IMR-90 (cell line): ENCODE measurements at regions not wholly inside any gene's neighbourhood (a gene's known extent, or its start where the extent isn't known, plus 50 kb on each side); places are given as distances from the start of the nearest gene placed in this dataset.

Experiments used
- ATAC-seq: fragments of 200-7000 bp; cut with Tn5 transposase; 2 replicates; pipeline ENCODE4 v1.9.1; 2020; ENCODE audit warnings: low read depth, mild to moderate bottlenecking, moderate library complexity
- BruUV-seq: library from RNA; stranded (reverse); fragments of 400-500 nt; replicated peaks from 2 replicates; lab custom pipeline; 2021; lab: Mats Ljungman, UMichigan
- CTCF ChIA-PET: fragments of 300-600 bp; formaldehyde crosslinking; extraction: SDS; loops from one replicate; lab custom pipeline; 2021; ENCODE audit warnings: antibody characterized with exemption; lab: Yijun Ruan, JAX
- POLR2A ChIA-PET: fragments of 300-600 bp; sonication (Branson Sonifier 250); formaldehyde crosslinking; loops from one replicate; lab custom pipeline; 2022; ENCODE audit warnings: antibody characterized with exemption; ENCODE audit not compliant: unreplicated experiment; lab: Charles Lee
- DNase-seq: peaks from one replicate; pipeline ENCODE4 v3.0.0; 2013
- H2AFZ ChIP-seq: replicated peaks from 2 replicates; pipeline ENCODE3; 2013; ENCODE audit warnings: low read length, mild to moderate bottlenecking; ENCODE audit not compliant: poor library complexity
- H2AK5ac ChIP-seq: 2 replicates; pipeline ENCODE4 v1.6.1; 2013; ENCODE audit warnings: low read depth, low read length, inconsistent platforms
- H2AK9ac ChIP-seq: replicated peaks from 2 replicates; pipeline ENCODE3; 2013; ENCODE audit warnings: mild to moderate bottlenecking, low read depth, low read length, moderate library complexity; ENCODE audit not compliant: poor library complexity
- H2BK120ac ChIP-seq: 2 replicates; pipeline ENCODE4 v1.6.1; 2013; ENCODE audit warnings: low read depth, low read length, inconsistent platforms
- H2BK15ac ChIP-seq: 3 replicates; pipeline ENCODE4 v1.6.1; 2013; ENCODE audit warnings: low read depth, low read length, inconsistent platforms
- H2BK20ac ChIP-seq: 2 replicates; pipeline ENCODE4 v1.6.1; 2013; ENCODE audit warnings: low read depth, mild to moderate bottlenecking, inconsistent platforms, low read length, moderate library complexity
- H2BK5ac ChIP-seq: 2 replicates; pipeline ENCODE4 v1.6.1; 2013; ENCODE audit warnings: mild to moderate bottlenecking, low read depth, low read length, inconsistent platforms; ENCODE audit not compliant: poor library complexity, severe bottlenecking
- H3K14ac ChIP-seq: replicated peaks from 2 replicates; pipeline ENCODE4 v1.6.1; 2013; ENCODE audit warnings: low read depth, low read length, inconsistent platforms
- H3K18ac ChIP-seq: 2 replicates; pipeline ENCODE4 v1.6.1; 2013; ENCODE audit warnings: low read depth, low read length, control low read depth
- H3K23ac ChIP-seq: 2 replicates; pipeline ENCODE4 v1.6.1; 2013; ENCODE audit warnings: low read depth, low read length, inconsistent platforms
- H3K27ac ChIP-seq: 2 replicates; pipeline ENCODE4 v1.5.1; 2013; ENCODE audit warnings: mild to moderate bottlenecking, control low read depth, low read length; ENCODE audit not compliant: insufficient read depth
- H3K27me3 ChIP-seq: 2 replicates; pipeline ENCODE4 v1.6.1; 2013; ENCODE audit warnings: low read length; ENCODE audit not compliant: control insufficient read depth, insufficient read depth
- H3K36me3 ChIP-seq: 2 replicates; pipeline ENCODE4 v1.6.1; 2013; ENCODE audit warnings: low read length, mixed read lengths; ENCODE audit not compliant: control insufficient read depth, insufficient read depth
- H3K4ac ChIP-seq: 2 replicates; pipeline ENCODE4 v1.6.1; 2013; ENCODE audit warnings: low read depth, low read length, inconsistent platforms
- H3K4me1 ChIP-seq: 2 replicates; pipeline ENCODE4 v1.6.1; 2013; ENCODE audit warnings: low read length, mixed read lengths; ENCODE audit not compliant: control insufficient read depth, insufficient read depth
- H3K4me2 ChIP-seq: 2 replicates; pipeline ENCODE4 v1.6.1; 2013; ENCODE audit warnings: low read depth, mild to moderate bottlenecking, control low read depth, low read length, moderate library complexity
- H3K4me3 ChIP-seq: 2 replicates; pipeline ENCODE4 v1.5.1; 2013; ENCODE audit warnings: low read depth, mild to moderate bottlenecking, control low read depth, low read length, moderate library complexity; ENCODE audit not compliant: insufficient read depth
- H3K56ac ChIP-seq: 2 replicates; pipeline ENCODE4 v1.6.1; 2013; ENCODE audit warnings: low read length, inconsistent platforms; ENCODE audit not compliant: insufficient read depth; ENCODE audit errors: extremely low read depth
- H3K79me1 ChIP-seq, 2 experiments: 2 replicates each; pipeline ENCODE4 v1.6.1; 2013; ENCODE audit warnings: low read length in 2 of 2, inconsistent platforms in 1 of 2, low read depth in 1 of 2
- H3K9ac ChIP-seq: 2 replicates; pipeline ENCODE4 v1.6.1; 2013; ENCODE audit warnings: low read depth, low read length, control low read depth
- H3K9me1 ChIP-seq: 2 replicates; pipeline ENCODE4 v1.6.1; 2013; ENCODE audit warnings: low read length, inconsistent platforms; ENCODE audit not compliant: insufficient read depth
- H3K9me3 ChIP-seq: 2 replicates; pipeline ENCODE4 v1.6.1; 2013; ENCODE audit warnings: low read length; ENCODE audit not compliant: control insufficient read depth, insufficient read depth
- H4K20me1 ChIP-seq: 2 replicates; pipeline ENCODE4 v1.6.1; 2013; ENCODE audit warnings: low read length, inconsistent platforms; ENCODE audit not compliant: insufficient read depth
- H4K5ac ChIP-seq: 2 replicates; pipeline ENCODE4 v1.6.1; 2013; ENCODE audit warnings: mild to moderate bottlenecking, low read depth, low read length, control low read depth
- H4K8ac ChIP-seq, 2 experiments: 2 replicates each; pipeline ENCODE4 v1.6.1; 2013; ENCODE audit warnings: low read depth in 2 of 2, low read length in 2 of 2, control low read depth in 1 of 2, inconsistent platforms in 1 of 2
- H4K91ac ChIP-seq: 2 replicates; pipeline ENCODE4 v1.6.1; 2013; ENCODE audit warnings: low read depth, low read length, inconsistent platforms; ENCODE audit not compliant: insufficient read depth
- BHLHE40 ChIP-seq: fragments of 150-350 bp; IDR thresholded peaks from 2 replicates; pipeline ENCODE4 v1.6.1; 2016; ENCODE audit warnings: mild to moderate bottlenecking, low read depth, low read length
- CEBPB ChIP-seq: IDR thresholded peaks from 2 replicates; pipeline ENCODE4 v1.6.1; 2012; ENCODE audit warnings: low read depth, low read length, improper control_type of control experiment
- CHD1 ChIP-seq: IDR thresholded peaks from 2 replicates; pipeline ENCODE4 v1.6.1; 2012; ENCODE audit warnings: low read depth, low read length, improper control_type of control experiment
- CTCF ChIP-seq: conservative IDR thresholded peaks from 2 replicates; pipeline ENCODE4 v1.5.1; 2012; ENCODE audit warnings: mild to moderate bottlenecking, low read depth, low read length, improper control_type of control experiment
- ELK1 ChIP-seq: fragments of 150-350 bp; IDR thresholded peaks from 2 replicates; pipeline ENCODE4 v1.6.1; 2016; ENCODE audit warnings: low read depth, mild to moderate bottlenecking, low read length, moderate library complexity, borderline replicate concordance
- FOS ChIP-seq: fragments of 150-350 bp; IDR thresholded peaks from 2 replicates; pipeline ENCODE4 v1.6.1; 2016; ENCODE audit warnings: low read depth, low read length
- MAFK ChIP-seq: IDR thresholded peaks from 2 replicates; pipeline ENCODE4 v1.6.1; 2012; ENCODE audit warnings: low read depth, low read length, improper control_type of control experiment
- MAZ ChIP-seq: IDR thresholded peaks from 2 replicates; pipeline ENCODE4 v1.6.1; 2012; ENCODE audit warnings: low read depth, mild to moderate bottlenecking, low read length, improper control_type of control experiment, moderate library complexity, borderline replicate concordance
- MXI1 ChIP-seq: IDR thresholded peaks from 2 replicates; pipeline ENCODE4 v1.6.1; 2012; ENCODE audit warnings: low read depth, mild to moderate bottlenecking, low read length, moderate library complexity, borderline replicate concordance
- NFE2L2 ChIP-seq: fragments of 150-350 bp; IDR thresholded peaks from 2 replicates; pipeline ENCODE4 v1.6.1; 2016; ENCODE audit warnings: low read depth, mild to moderate bottlenecking, low read length
- POLR2A ChIP-seq: IDR thresholded peaks from 2 replicates; pipeline ENCODE4 v1.6.1; 2012; ENCODE audit warnings: mild to moderate bottlenecking, low read depth, low read length
- RAD21 ChIP-seq: IDR thresholded peaks from 2 replicates; pipeline ENCODE4 v1.6.1; 2012; ENCODE audit warnings: low read length, improper control_type of control experiment
- RCOR1 ChIP-seq: IDR thresholded peaks from 2 replicates; pipeline ENCODE4 v1.6.1; 2012; ENCODE audit warnings: mild to moderate bottlenecking, low read length, improper control_type of control experiment; ENCODE audit not compliant: insufficient replicate concordance
- RFX5 ChIP-seq: IDR thresholded peaks from 2 replicates; pipeline ENCODE4 v1.8.0; 2012; ENCODE audit warnings: low read depth, mild to moderate bottlenecking, low read length, moderate library complexity
- SMC3 ChIP-seq: fragments of 150-350 bp; IDR thresholded peaks from 2 replicates; pipeline ENCODE4 v1.6.1; 2016; ENCODE audit warnings: low read depth, mild to moderate bottlenecking, antibody characterized with exemption, low read length, moderate library complexity
- USF2 ChIP-seq: fragments of 150-350 bp; IDR thresholded peaks from 2 replicates; pipeline ENCODE4 v1.6.1; 2017; ENCODE audit warnings: mild to moderate bottlenecking, antibody characterized with exemption, low read length, low read depth
- whole genome bisulfite sequencing, 2 experiments: methylation state at CpG; one replicate each; pipeline versions ENCODE4 v1.1.5 to v1.1.7; 2013; ENCODE audit warnings: missing lambda C conversion rate in 2 of 2; ENCODE audit not compliant: insufficient read length in 1 of 2; ENCODE audit errors: extremely low coverage in 2 of 2; 5-methylcytosine and 5-hydroxymethylcytosine counted together
- dilution Hi-C: fragments of 300-500 bp; cut with HindIII; formaldehyde crosslinking; loops from one replicate; pipeline ENCODE4 v1.14.3; 2018; ENCODE audit warnings: low sequenced_read_pairs; ENCODE audit not compliant: unreplicated experiment
- in situ Hi-C: fragments of 300-500 bp; cut with MboI; formaldehyde crosslinking; loops from 3 replicates; pipeline ENCODE4 v1.14.3; 2019; ENCODE audit warnings: low sequenced_read_pairs, inconsistent platforms, mixed read lengths
- intact Hi-C: fragments of 100-400 bp; cut with micrococcal nuclease; formaldehyde crosslinking; loops from 2 replicates; pipeline ENCODE4 v1.10.0; 2022

GRCh38 chr6:14951704-14952103, 294.2 kb upstream of the JARID2 start:
- H2AFZ ChIP-seq: no peak overlapping the region
- H4K8ac ChIP-seq: no peak overlapping the region
- H3K18ac ChIP-seq: no peak overlapping the region
- 20% methylated on average over 1 of the region's 1 CpG; no CpG with 5 or more reads in 1 of the 2 experiments for WGBS, 2 experiments
- no peak overlapping the region for H3K4ac ChIP-seq
- H4K91ac ChIP-seq: no peak overlapping the region
- CTCF ChIA-PET: interaction anchor here (0.6 to 0.8 kb wide), 3 partner anchors 15 to 1423 kb away, joined by 3 read pairs; no protein-coding TSS in a partner anchor
- H3K9me3 ChIP-seq: no peaks in the 10 kb centered on the region
- H3K79me1 ChIP-seq: no peaks in the 10 kb centered on the region
- POLR2A ChIA-PET: no interaction called here
- no peaks in the 10 kb centered on the region for H3K4me1 ChIP-seq
- no peak overlapping the region for H2AK5ac ChIP-seq
- no peak overlapping the region for H2BK5ac ChIP-seq
- H3K9me1 ChIP-seq: no peaks in the 10 kb centered on the region
- H4K20me1 ChIP-seq: no peaks in the 10 kb centered on the region
- in situ Hi-C loops: no loop called here
- no peaks in the 10 kb centered on the region for H3K27me3 ChIP-seq
- no peak overlapping the region for H2BK20ac ChIP-seq
- H3K27ac ChIP-seq: no peak overlapping the region
- no peak overlapping the region for H2AK9ac ChIP-seq
- no peak for ATAC-seq
- H3K23ac ChIP-seq: no peak overlapping the region
- no peak overlapping the region for H3K56ac ChIP-seq
- H3K36me3 ChIP-seq: no peaks in the 10 kb centered on the region
- no peak overlapping the region for H3K4me2 ChIP-seq
- intact Hi-C loops: no loop called here
- no peak overlapping the region for H3K4me3 ChIP-seq
- no peak overlapping the region for H3K9ac ChIP-seq
- dilution Hi-C loops: no loop called here
- no peak overlapping the region for H2BK15ac ChIP-seq
- no peak for TF ChIP-seq RAD21
- no peak for TF ChIP-seq CTCF
- no peak for TF ChIP-seq USF2
- no peak for TF ChIP-seq RCOR1
- no peak for TF ChIP-seq SMC3
- TF ChIP-seq ELK1: no peak
- no peak for TF ChIP-seq NFE2L2
- TF ChIP-seq BHLHE40: no peak
- TF ChIP-seq MAFK: no peak
- TF ChIP-seq MAZ: no peak
- no peak for TF ChIP-seq MXI1
- TF ChIP-seq CEBPB: no peak
- TF ChIP-seq RFX5: no peak
- TF ChIP-seq CHD1: no peak
- TF ChIP-seq FOS: no peak
- TF ChIP-seq POLR2A: no peak
- H2BK120ac ChIP-seq: no peak overlapping the region
- no TSS peak for BruUV-seq
- DNase-seq: no peak
- H3K14ac ChIP-seq: no peak overlapping the region
- no peak overlapping the region for H4K5ac ChIP-seq
